ENCODE measurements at regions not wholly inside any gene's neighbourhood (a gene's known extent, or its start where the extent isn't known, plus 50 kb on each side); places are given as distances from the start of the nearest gene placed in this dataset.

DNA sequence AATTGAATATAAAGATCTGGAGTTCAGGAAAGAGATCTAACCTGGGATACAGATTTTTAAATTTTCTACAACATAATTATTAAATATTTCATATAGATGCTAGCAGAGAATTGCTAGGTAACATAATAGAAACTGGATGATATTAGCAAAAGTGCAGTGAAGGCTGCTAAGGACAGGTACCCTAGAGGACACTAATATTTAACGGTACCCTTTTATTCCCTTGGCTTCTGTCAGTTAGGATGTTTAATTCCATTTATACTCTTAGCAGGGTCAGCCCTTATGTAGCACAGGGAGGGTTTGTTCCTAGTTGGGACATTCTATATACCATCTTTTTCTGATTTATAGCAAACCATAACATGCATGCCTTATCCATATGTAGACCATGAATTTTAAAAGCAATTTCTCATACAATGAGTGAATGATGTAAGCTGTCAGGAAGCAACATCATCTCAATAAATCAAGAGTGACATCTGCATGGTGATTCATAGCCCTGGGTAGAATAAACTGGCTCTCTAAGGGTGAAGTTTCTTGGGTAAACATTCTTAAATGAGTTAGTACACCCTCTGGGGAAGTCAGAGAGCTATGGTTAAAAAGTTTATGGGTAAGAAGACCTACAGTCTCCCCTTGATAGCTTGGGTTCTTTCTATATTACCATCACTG, 404.4 kb upstream of the MGAT4C start:
- no peak for TF ChIP-seq CTCF (IDR thresholded peaks at IDR 0.05)
- Histone ChIP-seq H3K4me1 (no peaks in the 10 kb centered on the region), H3K4me3 (no peak overlapping the region), H3K27ac (no peak overlapping the region), H3K9me3 (no peaks in the 10 kb centered on the region), H3K36me3 (no peaks in the 10 kb centered on the region), H3K27me3 (ENCODE audit: low read depth) (no peaks in the 10 kb centered on the region)
- DNase-seq (no peak), ATAC-seq (no peak)
- intact Hi-C loops (cut with DNase I) = no loop called here

DNA sequence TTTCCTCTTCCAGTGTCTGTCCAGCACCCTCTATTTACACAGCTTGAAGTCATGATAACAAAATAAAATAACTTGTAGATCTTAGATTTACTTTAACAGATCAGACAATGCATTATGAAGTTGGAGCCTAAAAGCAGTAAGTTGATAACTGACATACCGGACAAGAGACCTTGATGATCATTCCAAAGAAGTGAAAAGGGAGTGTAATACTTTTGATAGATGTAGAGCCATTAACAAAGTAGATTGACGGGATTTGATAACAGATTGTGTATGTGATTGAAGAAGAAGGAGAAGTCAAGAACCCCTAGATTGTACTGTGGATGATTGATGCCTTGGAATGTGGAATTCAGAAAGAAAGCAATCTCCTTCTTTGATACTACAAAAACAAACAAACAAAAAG, 403.8 kb upstream of the MGAT4C start:
- DNase-seq = no peak
- H3K27me3 ChIP-seq (ENCODE audit: low read depth) = no peaks in the 10 kb centered on the region
- TF ChIP-seq CTCF (IDR thresholded peaks at IDR 0.05) = no peak
- H3K4me1 ChIP-seq = no peaks in the 10 kb centered on the region
- no peak overlapping the region for H3K27ac ChIP-seq
- no peaks in the 10 kb centered on the region for H3K9me3 ChIP-seq
- H3K36me3 ChIP-seq = no peaks in the 10 kb centered on the region
- no peak for ATAC-seq
- intact Hi-C loops (cut with DNase I) = no loop called here
- no peak overlapping the region for H3K4me3 ChIP-seq

DNA sequence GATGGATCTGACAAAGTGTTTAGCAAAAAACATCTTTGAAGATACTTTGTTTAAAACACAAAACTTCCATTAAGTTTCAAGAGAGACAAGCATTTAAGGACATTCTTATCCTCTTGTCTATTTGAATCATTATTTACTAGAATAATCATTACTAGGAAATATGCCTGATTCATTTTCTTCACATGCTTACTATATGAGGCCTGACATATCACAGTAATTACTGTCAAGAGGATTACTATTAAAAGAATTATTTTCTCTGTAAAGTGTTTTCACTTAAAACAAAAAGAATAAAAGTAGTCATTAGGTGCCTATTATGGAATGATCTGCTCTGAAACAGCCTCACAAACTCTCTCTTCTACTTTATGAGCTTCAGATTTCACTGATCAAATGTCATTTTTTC, 402.1 kb upstream of the MGAT4C start:
- intact Hi-C loops (cut with DNase I) = no loop called here
- no peak for DNase-seq
- Histone ChIP-seq H3K4me3 (no peak overlapping the region), H3K36me3 (no peaks in the 10 kb centered on the region), H3K4me1 (no peaks in the 10 kb centered on the region), H3K27me3 (ENCODE audit: low read depth) (no peaks in the 10 kb centered on the region), H3K9me3 (no peaks in the 10 kb centered on the region), H3K27ac (no peak overlapping the region)
- ATAC-seq = no peak
- no peak for TF ChIP-seq CTCF (IDR thresholded peaks at IDR 0.05)

GRCh38 chr12:86647800-86648199, 391.6 kb upstream of the MGAT4C start:
- no peak for TF ChIP-seq CTCF (IDR thresholded peaks at IDR 0.05)
- no peak for DNase-seq
- Histone ChIP-seq H3K27ac (no peak overlapping the region), H3K9me3 (no peaks in the 10 kb centered on the region), H3K27me3 (ENCODE audit: low read depth) (no peaks in the 10 kb centered on the region), H3K4me1 (no peaks in the 10 kb centered on the region), H3K4me3 (no peak overlapping the region), H3K36me3 (no peaks in the 10 kb centered on the region)
- intact Hi-C loops (cut with DNase I) = no loop called here
- no peak for ATAC-seq

DNA sequence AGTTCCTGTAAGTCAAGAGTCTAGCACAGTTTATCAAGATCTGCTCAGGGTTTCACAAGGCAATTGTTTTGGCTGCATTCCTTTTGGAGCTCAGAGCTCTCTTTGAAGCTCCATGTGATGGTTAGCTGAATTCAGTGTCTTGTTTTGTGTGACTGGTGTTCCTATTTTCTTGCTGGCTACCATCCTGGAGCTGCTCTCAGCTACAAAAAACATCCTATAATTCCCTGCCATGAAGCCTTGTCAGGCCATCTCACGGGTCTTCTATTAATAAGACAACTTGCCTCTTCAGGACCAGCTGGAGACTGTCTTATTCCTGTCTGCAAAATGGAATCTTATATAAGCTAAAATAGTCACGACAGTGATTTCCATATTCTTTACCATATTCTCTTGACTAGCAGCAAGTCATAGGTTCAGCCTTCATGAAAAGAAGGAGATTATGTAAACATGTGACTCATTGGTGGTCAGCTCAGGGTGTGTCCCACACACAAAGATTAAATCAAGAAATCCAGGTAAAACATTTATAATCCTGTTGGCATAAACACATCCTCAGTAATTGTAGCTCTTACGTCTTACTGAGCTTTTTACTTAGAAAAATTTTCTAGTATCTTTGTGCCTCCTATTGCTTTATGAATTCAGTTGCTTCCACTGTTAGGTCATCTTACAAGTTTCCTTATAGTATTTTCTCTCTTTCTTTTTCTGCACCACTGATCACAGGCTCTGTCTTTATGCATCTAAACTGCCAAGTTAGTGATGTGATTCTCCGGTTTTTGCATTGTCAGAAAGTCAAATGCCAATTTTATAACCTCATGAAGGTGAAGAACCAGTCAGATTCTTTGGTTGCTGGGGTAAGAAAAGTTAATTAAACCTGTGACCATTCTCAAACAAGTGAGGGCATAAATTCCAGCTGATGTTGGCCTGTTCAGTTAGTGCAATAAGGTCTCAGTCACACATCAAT, 378.5 kb upstream of the MGAT4C start:
- Histone ChIP-seq H3K36me3 (no peaks in the 10 kb centered on the region), H3K9me3 (no peaks in the 10 kb centered on the region), H3K4me3 (no peak overlapping the region), H3K27ac (no peak overlapping the region), H3K4me1 (no peaks in the 10 kb centered on the region), H3K27me3 (ENCODE audit: low read depth) (no peaks in the 10 kb centered on the region)
- TF ChIP-seq CTCF (IDR thresholded peaks at IDR 0.05) = no peak
- intact Hi-C loops (cut with DNase I) = no loop called here
- ATAC-seq (no peak), DNase-seq (no peak)
